Fibroblast of lung (primary cell): ENCODE measurements at regions not wholly inside any gene's neighbourhood (a gene's known extent, or its start where the extent isn't known, plus 50 kb on each side); places are given as distances from the start of the nearest gene placed in this dataset.

Experiments
- DNase-seq, 2 donors: peaks; one replicate each; pipeline versions ENCODE4 v3.0.0 to v3.0.0-alpha.2; 2010; ENCODE audit warnings: low read depth in 2 of 2
- H2AFZ ChIP-seq: 2 replicates; pipeline ENCODE4 v1.5.1; 2012; ENCODE audit warnings: low read length, control low read depth, inconsistent platforms
- H3K27ac ChIP-seq: 2 replicates; pipeline ENCODE4 v1.5.1; 2011; ENCODE audit warnings: low read length, control low read depth; ENCODE audit not compliant: insufficient read depth
- H3K27me3 ChIP-seq: 2 replicates; pipeline ENCODE4 v1.5.1; 2011; ENCODE audit warnings: mild to moderate bottlenecking, low read length; ENCODE audit not compliant: control insufficient read depth, insufficient read depth
- H3K36me3 ChIP-seq: 2 replicates; pipeline ENCODE4 v1.5.1; 2011; ENCODE audit warnings: low read length; ENCODE audit not compliant: control insufficient read depth, insufficient read depth
- H3K4me1 ChIP-seq: 2 replicates; pipeline ENCODE4 v1.5.1; 2011; ENCODE audit warnings: low read length; ENCODE audit not compliant: control insufficient read depth, insufficient read depth; ENCODE audit errors: extremely low read depth
- H3K4me2 ChIP-seq: 2 replicates; pipeline ENCODE4 v1.5.1; 2011; ENCODE audit warnings: low read length, control low read depth; ENCODE audit not compliant: insufficient read depth; ENCODE audit errors: extremely low read depth
- H3K4me3 ChIP-seq, 4 experiments: fragments of 200-600 bp in 1 of 4; sonication (generic) in 1 of 4; replicated peaks in 1 of 4; 2 replicates each; pipeline ENCODE4 v1.5.1; 2011 to 2016; ENCODE audit warnings: low read length in 4 of 4, low read depth in 3 of 4, mild to moderate bottlenecking in 3 of 4, control low read depth in 2 of 4, inconsistent platforms in 1 of 4, mixed read lengths in 1 of 4; ENCODE audit not compliant: insufficient read depth in 1 of 4; ENCODE audit errors: control extremely low read depth in 1 of 4
- H3K79me2 ChIP-seq: 2 replicates; pipeline ENCODE4 v1.5.1; 2012; ENCODE audit warnings: mild to moderate bottlenecking, low read length, inconsistent platforms; ENCODE audit not compliant: control insufficient read depth, insufficient read depth
- H3K9ac ChIP-seq: 2 replicates; pipeline ENCODE4 v1.5.1; 2011; ENCODE audit warnings: mild to moderate bottlenecking, low read length, control low read depth; ENCODE audit not compliant: insufficient read depth
- H3K9me3 ChIP-seq: 2 replicates; pipeline ENCODE4 v1.5.1; 2012; ENCODE audit warnings: low read depth, low read length; ENCODE audit not compliant: control insufficient read depth, insufficient read depth
- H4K20me1 ChIP-seq: 2 replicates; pipeline ENCODE4 v1.5.1; 2011; ENCODE audit warnings: low read length; ENCODE audit not compliant: control insufficient read depth, insufficient read depth; ENCODE audit errors: extremely low read depth
- EZH2 ChIP-seq: IDR thresholded peaks from 2 replicates; pipeline ENCODE4 v1.5.1; 2012; ENCODE audit warnings: low read length, control low read depth, mild to moderate bottlenecking; ENCODE audit errors: missing control alignments
- TF ChIP-seq, protein P1 (sequence below), 2 donors: IDR thresholded peaks in 1 of 2; conservative IDR thresholded peaks in 1 of 2; 1 replicate in 1 of 2; 2 replicates in 1 of 2; pipeline ENCODE4 v1.5.1; 2011 to 2012; ENCODE audit warnings: low read length in 2 of 2, control low read depth in 1 of 2, inconsistent platforms in 1 of 2, low read depth in 1 of 2, mild to moderate bottlenecking in 1 of 2

DNA sequence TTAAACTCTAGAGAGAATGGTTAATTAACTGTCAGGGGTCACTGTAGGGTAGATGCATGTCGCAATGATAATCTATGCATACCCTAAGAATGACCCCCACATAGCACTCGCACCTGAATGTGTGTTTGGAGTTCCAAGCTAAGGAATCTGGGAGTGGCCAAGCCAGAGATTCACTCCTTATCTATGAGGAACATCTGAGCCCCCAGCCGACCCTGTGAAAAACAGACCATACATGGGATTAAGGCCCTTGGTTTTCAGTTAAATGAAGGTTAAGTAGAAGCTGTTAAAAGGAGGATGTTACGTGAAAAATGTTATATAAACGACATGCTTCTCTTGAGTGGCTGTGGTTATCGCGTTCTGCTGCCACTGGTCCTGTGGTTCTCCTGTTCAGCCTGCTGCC, 147.2 kb downstream of the RELL1 start:
- no peaks in the 10 kb centered on the region for H3K27me3 ChIP-seq
- H3K36me3 ChIP-seq, result no peaks in the 10 kb centered on the region
- no peak overlapping the region for H3K27ac ChIP-seq
- H3K4me1 ChIP-seq, result no peaks in the 10 kb centered on the region
- H4K20me1 ChIP-seq, result no peaks in the 10 kb centered on the region
- no peak overlapping the region for H3K4me2 ChIP-seq
- no peaks in the 10 kb centered on the region for H3K79me2 ChIP-seq
- no peak overlapping the region for H3K9ac ChIP-seq
- TF ChIP-seq EZH2, result no peak
- TF ChIP-seq, protein P1, sequence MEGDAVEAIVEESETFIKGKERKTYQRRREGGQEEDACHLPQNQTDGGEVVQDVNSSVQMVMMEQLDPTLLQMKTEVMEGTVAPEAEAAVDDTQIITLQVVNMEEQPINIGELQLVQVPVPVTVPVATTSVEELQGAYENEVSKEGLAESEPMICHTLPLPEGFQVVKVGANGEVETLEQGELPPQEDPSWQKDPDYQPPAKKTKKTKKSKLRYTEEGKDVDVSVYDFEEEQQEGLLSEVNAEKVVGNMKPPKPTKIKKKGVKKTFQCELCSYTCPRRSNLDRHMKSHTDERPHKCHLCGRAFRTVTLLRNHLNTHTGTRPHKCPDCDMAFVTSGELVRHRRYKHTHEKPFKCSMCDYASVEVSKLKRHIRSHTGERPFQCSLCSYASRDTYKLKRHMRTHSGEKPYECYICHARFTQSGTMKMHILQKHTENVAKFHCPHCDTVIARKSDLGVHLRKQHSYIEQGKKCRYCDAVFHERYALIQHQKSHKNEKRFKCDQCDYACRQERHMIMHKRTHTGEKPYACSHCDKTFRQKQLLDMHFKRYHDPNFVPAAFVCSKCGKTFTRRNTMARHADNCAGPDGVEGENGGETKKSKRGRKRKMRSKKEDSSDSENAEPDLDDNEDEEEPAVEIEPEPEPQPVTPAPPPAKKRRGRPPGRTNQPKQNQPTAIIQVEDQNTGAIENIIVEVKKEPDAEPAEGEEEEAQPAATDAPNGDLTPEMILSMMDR (conservative IDR thresholded peaks at IDR 0.05 in 1 of 2, IDR thresholded peaks at IDR 0.05 in 1 of 2; ENCODE audit: low read depth in 1 of 2, low read length in 2 of 2), result no peak
- no peak for DNase-seq
- H3K9me3 ChIP-seq, result no peaks in the 10 kb centered on the region
- H2AFZ ChIP-seq, result no peak overlapping the region
- H3K4me3 ChIP-seq, result no peak overlapping the region

DNA sequence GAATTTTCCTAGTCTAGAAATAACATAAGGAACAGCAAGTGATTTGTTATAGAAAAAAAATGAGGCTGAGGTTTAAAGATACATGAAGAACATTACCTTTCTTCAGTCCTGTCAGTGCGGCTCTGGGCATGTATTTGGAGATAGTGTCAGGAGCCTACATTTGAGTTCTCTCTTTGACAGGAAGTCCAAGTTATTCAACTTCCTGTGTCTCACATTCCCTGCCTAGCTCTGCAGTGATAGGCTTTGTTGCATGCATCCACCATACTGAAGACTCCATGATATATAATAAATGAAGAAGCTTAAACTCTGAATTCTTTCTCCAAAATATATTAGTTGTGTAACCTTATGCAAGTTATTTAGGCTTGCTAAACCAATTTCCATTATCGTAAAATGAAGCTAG, 148.7 kb downstream of the RELL1 start:
- Histone ChIP-seq H3K4me3 (no peak overlapping the region), H3K27ac (no peak overlapping the region), H3K4me2 (no peak overlapping the region), H3K4me1 (no peaks in the 10 kb centered on the region), H3K9me3 (no peaks in the 10 kb centered on the region), H3K79me2 (no peaks in the 10 kb centered on the region), H4K20me1 (no peaks in the 10 kb centered on the region), H3K27me3 (no peaks in the 10 kb centered on the region), H3K36me3 (no peaks in the 10 kb centered on the region), H2AFZ (no peak overlapping the region), H3K9ac (no peak overlapping the region)
- no peak for DNase-seq
- TF ChIP-seq, protein P1 (conservative IDR thresholded peaks at IDR 0.05 in 1 of 2, IDR thresholded peaks at IDR 0.05 in 1 of 2; ENCODE audit: low read depth in 1 of 2, low read length in 2 of 2), result no peak
- no peak for TF ChIP-seq EZH2

DNA sequence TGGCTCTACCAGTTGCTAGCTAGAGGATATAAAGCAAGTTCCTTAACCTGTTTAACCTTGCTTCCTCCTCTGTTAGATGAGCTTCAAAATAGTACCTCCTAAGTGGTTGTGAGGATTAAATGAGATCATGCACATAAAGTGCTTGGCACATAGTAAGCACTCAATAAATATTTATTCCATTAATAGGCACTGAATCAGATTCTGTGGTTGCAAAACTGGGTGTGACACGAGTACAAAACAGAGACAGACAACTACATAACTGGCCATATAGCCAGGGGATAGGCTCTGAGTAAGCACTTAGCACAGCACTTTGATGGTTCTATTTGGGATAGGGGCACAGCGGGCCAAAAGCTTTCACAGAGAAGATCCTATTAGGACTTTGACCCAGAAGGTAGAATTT, 150.3 kb downstream of the RELL1 start:
- H4K20me1 ChIP-seq, result no peaks in the 10 kb centered on the region
- H3K27me3 ChIP-seq, result no peaks in the 10 kb centered on the region
- no peak for TF ChIP-seq EZH2
- TF ChIP-seq, protein P1 (conservative IDR thresholded peaks at IDR 0.05 in 1 of 2, IDR thresholded peaks at IDR 0.05 in 1 of 2; ENCODE audit: low read depth in 1 of 2, low read length in 2 of 2), result no peak

More for the DNA sequence above, 150.3 kb downstream of the RELL1 start:
- no peaks in the 10 kb centered on the region for H3K36me3 ChIP-seq
- no peak overlapping the region for H2AFZ ChIP-seq
- no peak for DNase-seq
- no peaks in the 10 kb centered on the region for H3K9me3 ChIP-seq
- no peaks in the 10 kb centered on the region for H3K79me2 ChIP-seq
- no peaks in the 10 kb centered on the region for H3K4me1 ChIP-seq
- H3K9ac ChIP-seq, result no peak overlapping the region
- no peak overlapping the region for H3K4me3 ChIP-seq
- no peak overlapping the region for H3K4me2 ChIP-seq
- no peak overlapping the region for H3K27ac ChIP-seq
